H1 (cell line): ENCODE measurements at regions not wholly inside any gene's neighbourhood (a gene's known extent, or its start where the extent isn't known, plus 50 kb on each side); places are given as distances from the start of the nearest gene placed in this dataset.

Source experiments
- ASH2L ChIP-seq: fragments of 200-600, 300-600 bp; sonication (generic); IDR thresholded peaks from one replicate; pipeline ENCODE4 v1.7.1; 2017; ENCODE audit warnings: low read length
- BRCA1 ChIP-seq: IDR thresholded peaks from 2 replicates; pipeline ENCODE4 v1.6.1; 2012; ENCODE audit warnings: low read depth, low read length, improper control_type of control experiment
- CBX8 ChIP-seq: fragments of 300-800, 300-1000 bp; sonication (generic); IDR thresholded peaks from 2 replicates; pipeline ENCODE4 v1.7.1; 2016; ENCODE audit warnings: low read depth, low read length, borderline replicate concordance
- CTCF ChIP-seq, 3 experiments: IDR thresholded peaks; 1 replicate in 2 of 3; 2 replicates in 1 of 3; pipeline versions ENCODE4 v1.5.1 to v1.6.1; 2011; ENCODE audit warnings: low read length in 3 of 3, mild to moderate bottlenecking in 3 of 3, inconsistent platforms in 2 of 3, low read depth in 1 of 3, moderate library complexity in 1 of 3; ENCODE audit not compliant: insufficient read depth in 1 of 3; ENCODE audit errors: control extremely low read depth in 1 of 3
- EZH2 ChIP-seq: fragments of 200-600 bp; sonication (generic); IDR thresholded peaks from 2 replicates; pipeline ENCODE4 v1.7.1; 2012; ENCODE audit warnings: low read depth, mild to moderate bottlenecking, moderate library complexity, low read length, inconsistent platforms; ENCODE audit not compliant: severe bottlenecking
- GABPA ChIP-seq: IDR thresholded peaks from 2 replicates; pipeline ENCODE4 v1.6.1; 2011; ENCODE audit warnings: mild to moderate bottlenecking, low read length, moderate library complexity, borderline replicate concordance; ENCODE audit not compliant: insufficient read depth

DNA sequence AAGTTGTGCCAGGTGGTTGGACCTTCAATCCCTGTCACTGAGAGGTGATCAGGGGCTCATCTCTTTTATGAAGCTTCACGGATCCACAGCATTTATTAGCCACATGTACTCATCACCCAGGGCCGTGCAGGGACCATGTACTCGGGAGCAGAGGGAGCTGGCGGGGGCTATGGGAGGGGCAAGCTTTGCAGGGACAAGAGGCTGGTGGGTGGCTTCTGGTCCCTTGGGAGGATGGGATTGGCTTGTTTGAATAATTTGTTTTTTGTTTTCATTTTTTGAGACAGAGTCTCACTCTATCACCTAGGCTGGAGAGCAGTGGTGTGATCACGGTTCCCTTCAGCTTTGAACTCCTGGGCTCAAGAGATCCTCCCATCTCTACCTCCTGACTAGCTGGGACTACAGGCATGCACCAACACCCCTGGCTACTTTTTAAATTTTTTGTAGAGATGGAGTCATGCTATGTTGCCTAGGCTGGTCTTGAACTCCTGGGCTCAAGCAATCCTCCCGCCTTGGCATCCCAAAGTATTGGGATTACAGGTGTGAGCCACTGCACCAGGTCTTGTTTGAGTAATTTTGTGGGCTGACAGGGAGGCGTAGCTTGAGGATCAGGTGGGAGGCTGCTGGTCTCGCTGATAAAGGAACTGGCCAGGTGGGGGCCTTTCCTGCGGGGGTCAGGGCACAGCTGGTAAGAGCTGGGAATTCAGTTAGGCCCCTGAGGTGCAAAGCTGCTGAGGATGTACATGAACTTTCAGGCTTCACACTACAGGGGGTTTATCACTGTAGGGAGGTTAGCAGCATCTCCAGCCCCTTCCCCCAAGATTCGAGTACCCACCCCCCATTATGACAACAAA lies 308.0 kb upstream of the C1orf174 start:
- TF ChIP-seq CTCF (IDR thresholded peaks at IDR 0.05; ENCODE audit: control extremely low read depth in 1 of 3, insufficient read depth in 1 of 3, low read depth in 1 of 3, low read length in 3 of 3) (no peak), EZH2 (no peak), ASH2L (no peak), GABPA (no peak), BRCA1 (no peak), CBX8 (no peak)
